ENCODE measurements at regions not wholly inside any gene's neighbourhood (a gene's known extent, or its start where the extent isn't known, plus 50 kb on each side); places are given as distances from the start of the nearest gene placed in this dataset.
"Not testable (repeated sequence)": the region's sequence is repeated elsewhere in the genome, so short reads cannot be mapped to it uniquely, and the experiment has no call there.

DNA sequence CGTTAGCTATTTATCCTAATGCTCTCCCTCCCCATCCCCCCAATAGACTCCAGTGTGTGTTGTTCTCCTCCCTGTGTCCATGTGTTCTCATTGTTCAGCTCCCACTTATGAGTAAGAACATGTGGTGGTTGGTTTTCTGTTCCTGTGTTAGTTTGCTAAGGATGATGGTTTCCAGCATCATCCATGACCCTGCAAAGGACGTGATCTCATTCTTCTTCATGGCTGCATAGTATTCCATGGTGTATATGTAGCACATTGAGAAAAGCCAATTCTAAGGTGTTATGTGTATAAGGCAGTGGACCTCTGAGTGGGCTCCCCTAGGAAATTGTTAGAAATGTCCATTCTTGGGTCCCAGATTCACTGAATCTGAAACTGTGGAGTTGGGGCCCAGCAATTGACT lies 103.1 kb upstream of the MYO10 start:
- DNase-seq = no peak

DNA sequence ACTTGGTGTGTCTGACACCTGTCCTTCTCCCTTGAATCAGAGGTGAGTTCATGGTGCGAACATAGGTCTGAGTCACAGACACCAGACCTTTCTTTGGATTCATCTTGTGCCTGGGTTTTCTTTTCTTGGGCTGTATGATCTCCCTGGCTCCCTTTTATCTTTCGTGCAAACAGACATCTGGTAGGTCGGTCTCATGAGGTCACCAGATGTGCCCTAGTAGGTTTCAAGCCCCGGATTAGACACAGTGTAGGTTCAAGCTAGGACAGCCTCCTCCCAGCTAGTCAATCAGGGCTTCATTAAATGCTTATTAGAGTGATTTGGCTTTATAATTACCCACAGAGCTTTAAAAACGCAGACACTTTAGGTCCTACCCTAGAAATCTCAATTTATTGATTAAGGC lies 106.0 kb upstream of the MYO10 start:
- DNase-seq = no peak

DNA sequence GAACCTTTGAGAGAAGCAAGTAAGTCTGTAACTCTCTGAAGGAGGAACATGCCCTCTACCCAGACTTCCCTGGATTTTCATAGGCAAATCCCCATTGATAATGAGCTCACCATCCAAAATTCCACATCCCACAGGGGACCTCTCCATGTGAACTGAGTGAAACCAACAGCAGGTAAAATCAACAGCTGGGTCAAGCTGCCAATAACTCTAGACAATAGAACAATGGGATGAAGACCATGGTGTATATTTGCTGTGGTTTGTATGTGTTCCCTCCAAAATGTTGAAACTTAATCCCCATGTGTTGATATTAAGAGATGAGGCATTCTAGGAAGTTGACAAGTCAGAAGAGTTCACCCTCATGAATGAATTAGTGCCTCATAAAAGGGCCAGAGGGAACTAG lies 110.2 kb upstream of the MYO10 start:
- DNase-seq = no peak

- DNase-seq = no peak
Measured at GRCh38 chr5:17050236-17050635, 114.1 kb upstream of the MYO10 start.

DNA sequence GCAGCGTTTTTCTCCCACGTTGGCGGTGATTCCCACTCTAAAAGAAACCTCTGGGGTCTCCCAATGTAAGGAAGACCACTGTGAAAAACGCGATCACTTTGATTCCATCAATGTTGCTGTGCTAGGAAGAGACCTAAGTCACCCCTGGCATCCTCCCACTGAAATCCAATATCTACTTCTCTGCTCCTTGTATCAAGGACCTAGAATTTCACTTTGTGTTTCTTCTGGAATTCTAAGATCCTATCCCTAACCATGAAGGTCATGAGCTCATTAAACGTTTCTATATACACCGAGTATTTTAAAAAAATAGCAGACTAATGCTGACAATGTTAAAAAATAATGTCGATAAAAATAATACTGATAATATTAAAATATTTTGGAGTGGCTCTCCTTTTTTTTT lies 118.8 kb upstream of the MYO10 start:
- DNase-seq = no peak

- no peak for DNase-seq
Measured at GRCh38 chr5:17056141-17056631, 120.1 kb upstream of the MYO10 start.

GRCh38 chr5:17058438-17058837 lies 122.3 kb upstream of the MYO10 start:
- DNase-seq = no peak

- no peak for DNase-seq
Measured at GRCh38 chr5:17061973-17062470, 125.9 kb upstream of the MYO10 start.

DNA sequence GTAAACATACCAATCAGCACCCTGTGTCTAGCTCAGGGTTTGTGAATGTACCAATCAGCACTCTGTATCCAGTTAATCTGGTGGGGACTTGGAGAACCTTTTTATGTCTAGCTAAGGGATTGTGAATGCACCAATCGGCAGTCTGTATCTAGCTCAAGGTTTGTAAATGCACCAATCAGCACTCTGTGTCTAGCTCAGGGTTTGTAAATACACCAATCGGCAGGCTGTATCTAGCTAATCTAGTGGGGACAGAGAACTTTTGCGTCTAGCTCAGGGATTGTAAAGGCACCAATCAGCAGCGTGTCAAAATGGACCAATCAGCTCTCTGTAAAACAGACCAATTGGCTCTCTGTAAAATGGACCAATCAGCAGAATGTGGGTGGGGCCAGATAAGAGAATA lies 126.7 kb upstream of the MYO10 start:
- not testable (repeated sequence) for DNase-seq

GRCh38 chr5:17064241-17064640 lies 128.2 kb upstream of the MYO10 start:
- DNase-seq = no peak

GRCh38 chr5:17065458-17065857 lies 129.4 kb upstream of the MYO10 start:
- DNase-seq = no peak

- not testable (repeated sequence) for DNase-seq
Measured at GRCh38 chr5:17066026-17066425, 129.9 kb upstream of the MYO10 start.

DNA sequence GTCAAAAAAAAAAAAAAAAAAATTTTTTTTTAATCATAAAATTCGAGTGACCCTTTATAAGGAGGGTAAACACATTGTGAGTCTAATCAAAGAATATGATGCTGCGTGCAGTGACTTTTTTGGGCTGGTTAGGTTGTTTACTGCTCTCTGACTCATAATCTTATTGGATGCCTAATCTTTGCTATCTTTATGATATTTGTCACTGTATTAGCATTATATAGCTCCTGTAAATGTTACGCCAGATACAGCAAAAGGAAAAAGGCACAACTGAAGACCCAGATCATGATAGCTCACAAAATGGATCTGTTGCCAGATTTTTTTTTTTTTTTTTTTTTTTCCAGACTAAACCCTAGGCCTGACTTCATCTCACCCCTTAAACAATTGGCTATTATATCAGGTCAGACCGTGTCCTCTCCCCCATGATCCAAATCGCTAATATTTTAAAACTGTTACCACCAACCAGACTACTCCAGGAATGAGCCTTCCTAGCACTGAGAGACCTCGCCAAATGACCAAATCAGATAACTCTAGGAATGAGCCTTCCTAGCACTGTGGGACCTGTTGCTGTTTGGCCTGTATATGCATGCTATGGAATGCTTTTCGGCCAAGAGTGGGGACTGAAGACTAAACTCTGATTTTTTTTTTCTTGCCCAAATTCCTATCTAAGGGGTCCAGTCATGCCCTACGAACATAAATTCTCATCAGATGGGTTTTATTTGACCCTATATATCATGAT lies 131.7 kb upstream of the MYO10 start:
- no peak for DNase-seq

DNA sequence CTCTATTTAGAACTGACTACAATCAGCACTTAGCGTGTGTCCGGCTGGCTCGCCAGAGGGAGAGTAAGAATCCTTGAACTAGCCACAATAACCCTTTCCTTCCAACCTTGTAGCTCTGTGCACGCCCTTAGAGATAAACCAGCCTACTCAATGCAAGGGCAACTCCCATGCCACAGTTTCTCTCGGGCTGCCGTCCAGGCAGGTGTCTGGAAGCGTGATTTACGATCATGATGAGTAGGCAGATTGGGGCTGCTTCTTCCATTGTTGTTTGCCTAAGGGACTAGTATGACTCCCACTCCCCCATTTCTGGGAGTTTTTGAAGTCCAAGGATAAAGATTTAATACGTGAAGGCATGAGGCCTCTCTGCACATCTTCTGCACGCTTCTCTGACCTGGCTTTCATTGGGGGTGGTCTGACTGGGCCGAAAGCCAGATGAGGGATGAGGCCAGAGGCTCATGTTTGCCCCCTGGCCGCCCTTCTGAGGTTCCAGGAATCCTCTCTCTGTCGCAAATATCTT lies 134.0 kb upstream of the MYO10 start:
- DNase-seq = no peak

GRCh38 chr5:17070647-17071046 lies 134.6 kb upstream of the MYO10 start:
- DNase-seq = no peak

- no peak for DNase-seq
Measured at GRCh38 chr5:17075236-17075635, 139.1 kb upstream of the MYO10 start.

- DNase-seq = no peak
Measured at GRCh38 chr5:17076272-17076671, 140.2 kb upstream of the MYO10 start.

DNA sequence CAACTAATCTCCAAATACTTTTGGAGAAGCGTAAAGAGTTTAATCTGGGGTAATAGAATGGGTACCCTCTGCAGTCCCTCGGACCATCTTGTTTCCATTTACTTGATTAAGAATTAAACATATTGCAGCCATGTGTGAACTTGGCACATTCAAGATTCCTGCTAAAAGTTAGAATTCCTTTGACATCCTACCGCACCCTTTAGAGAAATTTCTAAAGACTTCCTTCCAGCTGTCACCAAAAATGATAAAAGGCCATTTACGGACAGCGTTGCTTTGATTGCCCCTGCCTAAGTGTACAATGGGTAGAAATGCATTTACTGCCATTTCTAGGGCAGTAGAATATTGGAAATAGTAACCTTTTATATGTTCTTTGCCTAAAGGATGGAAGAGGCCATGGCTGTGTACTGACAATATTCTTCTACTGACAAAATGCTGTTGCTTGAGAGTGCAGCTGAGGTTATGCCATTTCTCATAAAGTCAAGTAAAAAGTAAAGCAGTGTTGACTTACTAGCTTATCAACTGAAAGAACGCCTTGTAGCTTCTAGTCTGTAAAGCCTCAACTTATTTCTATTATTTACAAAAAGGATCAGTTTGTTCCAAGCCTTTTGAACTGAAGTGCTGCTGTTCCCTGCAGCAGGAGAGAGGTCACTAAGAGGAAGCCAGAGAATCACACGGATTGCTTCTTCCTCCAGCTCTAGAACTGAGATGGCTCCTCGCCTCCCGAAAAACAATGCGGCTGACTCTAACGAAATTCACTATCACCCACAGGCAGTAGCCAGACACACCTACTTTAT lies 139.8 kb upstream of the BASP1 start:
- DNase-seq = no peak

GRCh38 chr5:17079562-17079961 lies 137.9 kb upstream of the BASP1 start:
- DNase-seq = no peak

GRCh38 chr5:17080361-17080760 lies 137.1 kb upstream of the BASP1 start:
- DNase-seq = no peak

DNA sequence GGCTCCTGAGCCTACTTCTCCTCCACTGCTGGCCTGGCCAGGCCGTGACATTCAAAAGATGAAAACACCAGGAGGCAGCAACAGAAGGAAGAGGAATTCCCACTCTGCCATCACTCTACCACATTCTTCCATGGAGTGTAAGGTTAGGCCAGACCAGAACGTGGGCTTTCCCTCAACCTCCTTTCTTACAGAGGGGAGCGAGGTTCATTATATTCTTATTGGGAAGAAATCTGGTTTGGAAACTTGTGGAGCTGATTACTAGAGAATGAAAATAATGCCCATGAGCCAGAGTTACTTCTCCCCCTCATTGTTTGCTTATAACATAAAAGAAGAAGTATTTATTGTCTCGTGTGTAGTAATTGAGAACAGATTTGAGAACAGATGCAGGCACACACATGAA lies 136.3 kb upstream of the BASP1 start:
- DNase-seq = no peak

- DNase-seq = not testable (repeated sequence)
Measured at GRCh38 chr5:17083276-17083675, 134.2 kb upstream of the BASP1 start.

- DNase-seq = no peak
Measured at GRCh38 chr5:17087035-17087434, 130.4 kb upstream of the BASP1 start.

DNA sequence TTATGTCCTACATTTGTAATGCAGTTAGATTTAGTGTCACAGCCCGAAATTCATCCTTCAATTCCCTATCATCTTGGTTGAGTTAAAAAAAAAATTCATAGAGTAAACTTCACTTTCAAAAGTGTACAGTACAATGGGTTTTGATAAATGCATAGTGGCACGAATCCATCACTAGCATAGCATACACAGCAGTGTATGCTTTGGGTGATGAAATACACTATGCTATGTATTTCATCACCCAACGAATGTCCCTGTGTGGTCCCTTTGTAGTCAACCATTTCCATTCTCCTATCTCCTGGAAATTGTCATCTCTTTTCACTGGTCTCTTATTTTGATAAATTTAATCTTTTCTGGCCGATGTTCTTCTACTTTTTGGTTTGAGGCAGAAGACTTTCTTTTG lies 129.4 kb upstream of the BASP1 start:
- DNase-seq = no peak

All from T1000 (cell line).